ENCODE measurements at regions not wholly inside any gene's neighbourhood (a gene's known extent, or its start where the extent isn't known, plus 50 kb on each side); places are given as distances from the start of the nearest gene placed in this dataset.

- Histone ChIP-seq H3K27me3 (replicated peaks; ENCODE audit: insufficient read depth) (no peaks in the 10 kb centered on the region), H3K9me3 (no peaks in the 10 kb centered on the region), H3K4me3 (no peak overlapping the region), H3K36me3 (no peaks in the 10 kb centered on the region), H3K4me1 (replicated peaks) (no peaks in the 10 kb centered on the region), H3K27ac (no peak overlapping the region)
- DNase-seq (ENCODE audit: low spot score) = no peak
- intact Hi-C loops (cut with DNase I) = no loop called here
- no peak for TF ChIP-seq POLR2AphosphoS5 (IDR thresholded peaks at IDR 0.05)
- TF ChIP-seq POLR2A (IDR thresholded peaks at IDR 0.05) = no peak
- no peak for TF ChIP-seq CTCF (IDR thresholded peaks at IDR 0.05)
- 90% methylated on average over 4 of the region's 4 CpGs for WGBS
Measured at GRCh38 chr6:37572334-37572733, 72.6 kb upstream of the CCDC167 start.

GRCh38 chr6:37570482-37571133 lies 70.9 kb upstream of the CCDC167 start:
- no peaks in the 10 kb centered on the region for H3K9me3 ChIP-seq
- 45% methylated on average over 26 of the region's 26 CpGs for WGBS

GRCh38 chr6:37569743-37570481 lies 70.2 kb upstream of the CCDC167 start:
- intact Hi-C loops (cut with DNase I) = loop anchor here (5.0 to 10.0 kb wide), 2 partner anchors 205 to 248 kb away; no protein-coding TSS in a partner anchor
- H3K4me3 ChIP-seq = no peak overlapping the region
- no peaks in the 10 kb centered on the region for H3K36me3 ChIP-seq
- H3K9me3 ChIP-seq = no peaks in the 10 kb centered on the region
- H3K27me3 ChIP-seq (replicated peaks; ENCODE audit: insufficient read depth) = no peaks in the 10 kb centered on the region
- H3K27ac ChIP-seq = no peak overlapping the region
- WGBS = 80% methylated on average over 13 of the region's 13 CpGs
- H3K4me1 ChIP-seq (replicated peaks) = peaks cover 4% of the 10 kb centered on the region
- DNase-seq (ENCODE audit: low spot score) = no peak
- TF ChIP-seq POLR2AphosphoS5 (IDR thresholded peaks at IDR 0.05) (no peak), POLR2A (IDR thresholded peaks at IDR 0.05) (no peak), CTCF (IDR thresholded peaks at IDR 0.05) (no peak)

More at GRCh38 chr6:37570482-37571133, 70.9 kb upstream of the CCDC167 start:
- DNase-seq (ENCODE audit: low spot score) = no peak
- TF ChIP-seq CTCF (IDR thresholded peaks at IDR 0.05) = no peak
- no peak for TF ChIP-seq POLR2AphosphoS5 (IDR thresholded peaks at IDR 0.05)
- no peaks in the 10 kb centered on the region for H3K36me3 ChIP-seq
- intact Hi-C loops (cut with DNase I) = no loop called here
- no peaks in the 10 kb centered on the region for H3K27me3 ChIP-seq (replicated peaks; ENCODE audit: insufficient read depth)
- no peak overlapping the region for H3K4me3 ChIP-seq
- peaks cover 2% of the 10 kb centered on the region for H3K4me1 ChIP-seq (replicated peaks)
- H3K27ac ChIP-seq = no peak overlapping the region

DNA sequence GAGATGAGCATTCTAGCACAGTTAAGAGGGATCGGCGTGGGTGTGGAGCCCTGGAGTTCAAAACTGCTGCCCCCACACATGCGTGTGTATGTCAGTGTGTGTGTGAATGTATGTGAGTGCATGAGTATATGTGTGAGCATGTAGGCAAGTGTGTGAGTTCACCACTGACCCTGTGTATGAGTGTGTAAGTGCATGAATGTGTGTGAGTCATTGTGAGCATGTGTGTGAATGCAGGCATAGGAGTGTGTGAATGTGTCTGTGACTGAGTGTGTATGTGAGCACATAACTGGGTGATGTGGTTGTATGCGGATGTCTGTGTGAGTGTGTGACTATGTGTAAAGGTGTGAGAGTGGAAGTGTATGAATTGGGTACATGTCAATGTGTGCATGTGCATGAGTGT lies 69.6 kb upstream of the CCDC167 start:
- Histone ChIP-seq H3K36me3 (no peaks in the 10 kb centered on the region), H3K27ac (no peak overlapping the region), H3K4me3 (no peak overlapping the region), H3K9me3 (no peaks in the 10 kb centered on the region), H3K27me3 (replicated peaks; ENCODE audit: insufficient read depth) (peaks cover 4% of the 10 kb centered on the region), H3K4me1 (replicated peaks) (peaks cover 4% of the 10 kb centered on the region)
- DNase-seq (ENCODE audit: low spot score) = no peak
- intact Hi-C loops (cut with DNase I) = loop anchor here (5.0 to 10.0 kb wide), 2 partner anchors 205 to 247 kb away; no protein-coding TSS in a partner anchor
- TF ChIP-seq POLR2AphosphoS5 (IDR thresholded peaks at IDR 0.05) (no peak), POLR2A (IDR thresholded peaks at IDR 0.05) (no peak), CTCF (IDR thresholded peaks at IDR 0.05) (no peak)
- 95% methylated on average over 4 of the region's 4 CpGs for WGBS
